SHP77 treated with DMSO at 0.1 percent for 48 hours (cell line): ENCODE measurements at regions not wholly inside any gene's neighbourhood (a gene's known extent, or its start where the extent isn't known, plus 50 kb on each side); places are given as distances from the start of the nearest gene placed in this dataset.

Source experiments
- DNase-seq: peaks from one replicate; lab custom pipeline; 2025; lab: John Stamatoyannopoulos, UW

DNA sequence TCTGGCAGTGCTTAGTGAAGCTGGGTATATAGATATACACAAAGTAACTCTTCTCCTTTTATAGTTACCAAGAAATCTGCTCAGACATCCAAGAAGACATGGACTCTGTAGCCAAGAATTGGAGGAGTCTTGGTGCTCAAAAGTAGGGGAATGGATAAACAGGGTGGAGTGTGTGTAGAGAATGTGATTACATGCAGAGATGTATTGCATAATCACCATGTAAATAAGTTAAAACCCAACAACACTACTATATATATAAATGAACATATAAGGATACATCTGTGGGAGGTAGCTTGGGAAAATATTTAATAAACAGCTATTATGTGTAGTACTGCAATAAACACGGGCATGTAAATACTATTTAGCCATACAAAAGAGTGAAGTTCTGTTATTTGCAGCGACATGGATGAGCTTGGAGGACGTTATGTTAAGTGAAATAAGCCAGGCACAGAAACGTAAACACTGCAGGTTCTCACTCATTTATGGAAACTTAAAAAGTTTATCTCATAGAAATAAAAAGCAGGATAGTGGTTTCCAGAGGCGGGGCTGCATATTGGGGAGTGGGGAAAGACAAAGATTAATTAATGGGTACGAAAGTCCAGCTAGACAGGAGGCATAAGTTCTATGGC lies 207.5 kb downstream of the TENT4A start:
- no peak for DNase-seq

GRCh38 chr5:6926491-6927038 lies 213.3 kb downstream of the TENT4A start:
- no peak for DNase-seq

DNA sequence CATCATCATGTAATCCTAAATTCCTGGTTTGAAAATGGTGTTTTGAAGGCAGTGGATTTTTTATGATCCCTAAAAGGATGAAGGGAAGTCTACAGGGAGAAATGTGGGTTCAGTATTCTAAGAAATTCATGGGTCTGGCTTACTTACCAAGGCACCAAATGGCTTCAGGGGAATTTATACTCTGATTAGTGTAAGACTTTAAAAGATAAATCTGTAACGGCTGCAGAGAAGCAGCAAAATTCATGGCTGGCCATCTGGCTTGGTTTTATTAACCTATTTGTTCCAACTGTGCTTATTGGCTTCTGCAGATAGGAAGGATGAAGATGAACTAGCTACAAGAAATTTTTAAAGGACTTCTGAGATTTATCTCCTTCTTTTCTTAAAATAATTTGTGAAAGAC lies 222.8 kb downstream of the TENT4A start:
- DNase-seq, result no peak

DNA sequence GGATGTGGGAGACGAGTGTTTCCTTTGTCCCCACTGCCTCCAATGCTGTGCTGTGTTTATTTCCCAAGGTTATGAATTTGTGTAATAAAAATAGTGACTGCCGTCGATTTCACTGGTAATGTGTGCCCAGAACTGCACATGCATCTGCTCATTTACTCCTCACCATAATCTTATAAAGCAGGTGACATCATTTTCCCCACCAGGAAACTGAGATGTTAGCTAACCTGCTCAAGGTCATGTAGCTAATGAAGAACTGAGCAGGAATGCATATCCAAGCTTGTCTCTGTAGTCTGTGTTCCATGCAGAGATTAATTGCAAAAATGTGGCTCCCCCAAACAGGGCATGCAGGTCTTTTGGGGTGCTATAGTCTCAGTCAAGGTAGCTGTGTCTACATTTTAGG lies 224.4 kb downstream of the TENT4A start:
- no peak for DNase-seq

DNA sequence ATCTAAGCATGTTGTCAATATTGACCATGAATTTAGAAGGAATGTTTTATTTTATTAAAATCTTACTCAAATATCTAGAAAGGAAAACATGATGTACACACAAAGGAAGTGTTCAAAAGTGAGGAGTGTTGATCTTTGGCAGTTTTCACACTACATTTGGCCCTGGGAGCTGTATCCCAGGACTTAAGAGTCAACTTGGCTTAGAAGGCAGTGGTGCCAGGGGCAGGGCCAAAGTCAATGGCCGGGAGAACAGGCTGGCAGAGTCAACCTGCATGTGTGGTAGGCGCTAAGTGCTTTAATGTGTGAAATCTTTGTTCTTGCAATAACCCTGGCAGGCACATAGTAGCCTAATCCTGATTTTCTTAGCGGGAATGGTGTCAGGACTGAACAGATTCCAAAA lies 228.4 kb downstream of the TENT4A start:
- DNase-seq, result no peak

GRCh38 chr5:6943197-6944112 lies 230.2 kb downstream of the TENT4A start:
- DNase-seq, result no peak

DNA sequence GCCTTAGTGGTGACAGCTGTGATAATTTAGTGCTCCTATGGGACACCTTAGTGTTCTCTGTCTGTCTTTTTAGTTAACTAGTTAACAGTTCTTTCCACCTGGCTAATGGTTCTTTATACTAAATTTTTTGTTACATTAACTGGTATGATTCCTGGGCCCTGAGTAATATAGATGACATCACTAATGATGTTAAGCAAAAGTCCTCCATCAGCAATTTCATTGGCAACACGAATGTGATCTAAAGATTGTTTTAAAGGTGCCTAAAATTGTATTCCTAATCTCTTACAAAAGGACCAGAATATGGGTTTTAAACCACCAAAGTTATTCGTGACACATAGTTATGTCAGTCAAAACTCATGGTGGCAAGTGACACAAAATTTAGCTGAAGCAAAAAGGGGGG lies 235.3 kb downstream of the TENT4A start:
- DNase-seq, result no peak

- DNase-seq, result no peak
Observed at GRCh38 chr5:6949230-6949629, 236.0 kb downstream of the TENT4A start.

- no peak for DNase-seq
Observed at GRCh38 chr5:6950250-6950649, 237.0 kb downstream of the TENT4A start.

DNA sequence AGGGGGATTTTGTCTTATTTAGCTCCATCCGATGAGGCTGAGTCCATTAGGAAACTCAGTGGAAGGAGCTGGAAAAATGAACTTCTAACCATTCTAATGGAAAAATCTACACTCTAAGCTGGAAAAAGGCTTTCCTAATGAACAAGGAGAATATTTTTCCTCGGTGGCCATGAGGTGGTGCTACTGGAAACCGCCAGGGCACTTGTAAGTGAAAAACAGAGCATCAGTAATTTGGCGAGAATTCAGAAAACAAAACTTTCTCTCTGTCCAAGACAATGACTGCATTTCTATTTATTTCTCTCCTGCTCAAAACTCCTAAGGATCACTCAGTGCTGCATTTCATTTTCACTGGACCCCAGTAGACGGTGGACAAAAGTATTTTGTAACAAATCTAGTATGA lies 237.6 kb downstream of the TENT4A start:
- no peak for DNase-seq

- no peak for DNase-seq
Observed at GRCh38 chr5:6961123-6961522, 247.9 kb downstream of the TENT4A start.

GRCh38 chr5:6961837-6962635 lies 248.8 kb downstream of the TENT4A start:
- DNase-seq, result no peak

- DNase-seq, result no peak
Observed at GRCh38 chr5:6976971-6977370, 263.7 kb downstream of the TENT4A start.

GRCh38 chr5:6979061-6979460 lies 265.8 kb downstream of the TENT4A start:
- DNase-seq, result no peak

GRCh38 chr5:6989230-6989629 lies 276.0 kb downstream of the TENT4A start:
- DNase-seq, result no peak

DNA sequence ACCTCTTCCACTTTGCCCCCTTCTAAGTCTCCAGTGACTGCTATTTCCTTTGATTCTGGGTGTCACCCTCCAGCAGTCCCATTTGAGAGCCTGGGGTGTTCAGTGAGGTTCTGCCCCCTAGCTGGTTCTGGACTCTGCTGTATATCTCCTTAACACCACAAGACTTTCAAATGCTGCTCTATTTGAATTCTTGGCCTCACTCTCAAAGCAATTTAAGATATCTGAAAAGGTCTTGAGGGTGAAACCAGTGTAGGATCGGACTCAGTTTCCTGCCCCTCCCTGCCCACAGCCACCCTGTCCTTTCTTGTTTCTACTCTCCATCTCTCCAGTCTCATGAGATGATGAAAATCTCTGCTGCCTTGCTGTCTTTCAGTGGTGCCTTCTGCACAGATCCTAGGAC lies 280.9 kb downstream of the TENT4A start:
- no peak for DNase-seq

GRCh38 chr5:6995115-6995514 lies 281.9 kb downstream of the TENT4A start:
- DNase-seq, result no peak

DNA sequence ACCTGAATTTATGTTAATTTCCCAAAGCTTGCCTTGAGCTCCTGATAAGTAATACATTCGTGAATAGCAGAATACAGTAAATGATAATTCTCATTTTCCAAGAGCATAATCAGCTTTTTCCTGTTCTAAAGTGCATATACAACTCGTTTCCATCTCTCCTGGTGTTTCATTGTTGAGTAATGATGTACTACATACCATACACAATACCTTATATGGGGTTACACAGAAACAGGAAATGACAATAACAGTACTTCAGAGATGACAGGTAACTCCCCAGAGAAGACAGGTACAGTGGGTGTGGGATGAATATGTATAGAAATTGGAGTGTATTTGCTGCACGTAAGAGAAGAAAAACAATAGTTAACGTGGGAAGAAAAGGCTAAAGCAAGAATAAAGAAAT lies 287.1 kb downstream of the TENT4A start:
- no peak for DNase-seq

DNA sequence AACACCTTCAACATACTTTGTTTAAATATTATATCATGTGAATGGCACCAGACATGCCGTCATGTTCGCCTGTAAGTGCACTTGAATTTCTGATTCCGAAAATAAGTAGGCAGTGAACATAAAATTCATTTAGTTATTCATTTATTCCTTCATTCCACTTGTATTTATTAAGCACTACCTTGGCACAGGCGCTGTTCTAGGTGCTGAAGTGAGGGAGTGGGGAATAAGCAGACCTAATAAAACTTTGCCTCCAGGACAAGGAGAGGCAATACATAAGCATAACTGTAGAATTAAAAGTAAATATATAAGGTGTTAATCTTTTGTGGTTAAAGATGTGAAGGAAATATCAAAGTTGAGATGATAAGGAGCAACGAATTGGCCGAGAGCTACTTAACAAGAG lies 297.4 kb downstream of the TENT4A start:
- DNase-seq, result no peak

DNA sequence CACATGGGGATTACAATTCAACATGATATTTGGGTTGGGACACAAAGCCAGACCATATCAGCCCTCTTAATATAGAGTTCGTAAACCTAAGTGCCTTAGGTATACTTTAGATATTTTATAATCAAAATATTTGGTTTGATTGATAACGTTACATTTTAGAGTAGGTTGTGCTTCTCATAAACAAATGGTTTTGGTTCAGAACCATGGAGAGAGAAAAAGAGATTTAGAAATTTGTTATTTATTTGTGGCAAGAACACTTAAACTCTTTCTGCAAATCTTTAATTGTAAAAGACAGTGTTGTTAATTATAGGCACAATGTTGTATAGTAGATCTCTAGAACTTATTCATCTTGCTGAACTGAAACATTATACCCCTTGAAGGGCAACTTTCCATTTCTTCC lies 298.8 kb downstream of the TENT4A start:
- DNase-seq, result no peak

DNA sequence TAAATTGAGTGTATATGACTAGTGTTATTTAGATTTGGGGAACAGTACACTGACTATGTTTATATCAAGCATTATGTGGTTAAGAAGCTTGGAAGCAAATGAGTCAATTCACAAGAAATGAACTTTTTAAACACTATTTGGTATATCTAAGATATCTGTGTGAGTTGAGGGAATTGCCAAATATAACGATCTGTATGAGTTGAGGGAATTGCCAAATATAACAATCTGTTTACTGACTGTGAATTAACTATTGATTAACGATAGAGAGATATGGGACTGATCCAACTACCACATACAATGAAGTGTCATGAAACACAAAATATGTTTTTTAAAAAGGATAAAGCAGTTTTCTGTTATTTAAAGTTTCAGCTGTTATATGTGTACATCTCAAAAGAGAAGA lies 301.4 kb downstream of the TENT4A start:
- no peak for DNase-seq

- DNase-seq, result no peak
Observed at GRCh38 chr5:7015586-7016256, 302.5 kb downstream of the TENT4A start.
